ENCODE measurements at regions not wholly inside any gene's neighbourhood (a gene's known extent, or its start where the extent isn't known, plus 50 kb on each side); places are given as distances from the start of the nearest gene placed in this dataset.

GRCh38 chr20:50295345-50295744 lies 104.7 kb downstream of the CEBPB start:
- Histone ChIP-seq H3K27ac (no peak overlapping the region), H3K4me3 (ENCODE audit: low read depth, low read length) (no peak overlapping the region), H3K36me3 (no peaks in the 10 kb centered on the region), H3K27me3 (ENCODE audit: insufficient read depth, low read depth, severe bottlenecking) (no peaks in the 10 kb centered on the region), H3K9me3 (ENCODE audit: severe bottlenecking) (no peaks in the 10 kb centered on the region)
- TF ChIP-seq CTCF (IDR thresholded peaks at IDR 0.05; ENCODE audit: low read depth, low read length) = no peak
- no peak for DNase-seq

- no peak for DNase-seq
- Histone ChIP-seq H3K27me3 (ENCODE audit: insufficient read depth, low read depth, severe bottlenecking) (no peaks in the 10 kb centered on the region), H3K4me3 (ENCODE audit: low read depth, low read length) (no peak overlapping the region), H3K36me3 (no peaks in the 10 kb centered on the region), H3K9me3 (ENCODE audit: severe bottlenecking) (no peaks in the 10 kb centered on the region), H3K27ac (no peak overlapping the region)
- no peak for TF ChIP-seq CTCF (IDR thresholded peaks at IDR 0.05; ENCODE audit: low read depth, low read length)
Observed at GRCh38 chr20:50295762-50296449, 105.3 kb downstream of the CEBPB start.

GRCh38 chr20:50296450-50297375 lies 106.1 kb downstream of the CEBPB start:
- Histone ChIP-seq H3K36me3 (no peaks in the 10 kb centered on the region), H3K9me3 (ENCODE audit: severe bottlenecking) (no peaks in the 10 kb centered on the region), H3K27ac (no peak overlapping the region), H3K4me3 (ENCODE audit: low read depth, low read length) (no peak overlapping the region), H3K27me3 (ENCODE audit: insufficient read depth, low read depth, severe bottlenecking) (no peaks in the 10 kb centered on the region)
- DNase-seq = no peak
- no peak for TF ChIP-seq CTCF (IDR thresholded peaks at IDR 0.05; ENCODE audit: low read depth, low read length)

- Histone ChIP-seq H3K27ac (no peak overlapping the region), H3K36me3 (no peaks in the 10 kb centered on the region), H3K4me3 (ENCODE audit: low read depth, low read length) (no peak overlapping the region), H3K9me3 (ENCODE audit: severe bottlenecking) (no peaks in the 10 kb centered on the region), H3K27me3 (ENCODE audit: insufficient read depth, low read depth, severe bottlenecking) (no peaks in the 10 kb centered on the region)
- no peak for DNase-seq
- TF ChIP-seq CTCF (IDR thresholded peaks at IDR 0.05; ENCODE audit: low read depth, low read length) = no peak
Observed at GRCh38 chr20:50297498-50298376, 107.1 kb downstream of the CEBPB start.

GRCh38 chr20:50298554-50299324 lies 108.1 kb downstream of the CEBPB start:
- DNase-seq = no peak
- Histone ChIP-seq H3K4me3 (ENCODE audit: low read depth, low read length) (no peak overlapping the region), H3K36me3 (no peaks in the 10 kb centered on the region), H3K27me3 (ENCODE audit: insufficient read depth, low read depth, severe bottlenecking) (no peaks in the 10 kb centered on the region), H3K27ac (no peak overlapping the region), H3K9me3 (ENCODE audit: severe bottlenecking) (no peaks in the 10 kb centered on the region)
- TF ChIP-seq CTCF (IDR thresholded peaks at IDR 0.05; ENCODE audit: low read depth, low read length) = no peak
